ENCODE measurements at regions not wholly inside any gene's neighbourhood (a gene's known extent, or its start where the extent isn't known, plus 50 kb on each side); places are given as distances from the start of the nearest gene placed in this dataset.

- TF ChIP-seq RCOR1 (IDR thresholded peaks at IDR 0.05; ENCODE audit: insufficient replicate concordance, low read length), result no peak
- TF ChIP-seq CEBPB (IDR thresholded peaks at IDR 0.05; ENCODE audit: low read depth, low read length), result no peak
- no peak for TF ChIP-seq CTCF (conservative IDR thresholded peaks at IDR 0.05; ENCODE audit: low read depth, low read length)
- TF ChIP-seq FOS (IDR thresholded peaks at IDR 0.05; ENCODE audit: low read depth, low read length), result no peak
- no peak for TF ChIP-seq USF2 (IDR thresholded peaks at IDR 0.05; ENCODE audit: low read depth, low read length)
Measured at GRCh38 chr13:21834521-21834920, 163.6 kb downstream of the FGF9 start.
